Endodermal cell (in vitro differentiated cells): ENCODE measurements at regions not wholly inside any gene's neighbourhood (a gene's known extent, or its start where the extent isn't known, plus 50 kb on each side); places are given as distances from the start of the nearest gene placed in this dataset.

Experiments
- DNase-seq: peaks from one replicate; pipeline ENCODE4 v3.0.0-alpha.2; 2017
- H3K27ac ChIP-seq: 2 replicates; pipeline ENCODE4 v1.5.1; 2013; ENCODE audit warnings: mild to moderate bottlenecking, low read depth, low read length, moderate library complexity
- H3K27me3 ChIP-seq: 2 replicates; pipeline ENCODE4 v1.6.1; 2013; ENCODE audit warnings: mild to moderate bottlenecking, low read length, moderate library complexity; ENCODE audit not compliant: insufficient read depth, control insufficient read depth, poor library complexity, severe bottlenecking
- H3K36me3 ChIP-seq: 2 replicates; pipeline ENCODE4 v1.7.0; 2013; ENCODE audit warnings: mild to moderate bottlenecking, low read length, moderate library complexity; ENCODE audit not compliant: control insufficient read depth, insufficient read depth
- H3K4me1 ChIP-seq: one replicate; pipeline ENCODE4 v1.7.0; 2013; ENCODE audit warnings: low read length; ENCODE audit not compliant: control insufficient read depth, insufficient read depth
- H3K4me3 ChIP-seq: 2 replicates; pipeline ENCODE4 v1.5.1; 2013; ENCODE audit warnings: mild to moderate bottlenecking, low read length, moderate library complexity
- H3K9ac ChIP-seq: 2 replicates; pipeline ENCODE4 v1.6.1; 2013; ENCODE audit warnings: mild to moderate bottlenecking, low read length, moderate library complexity; ENCODE audit not compliant: poor library complexity, severe bottlenecking; ENCODE audit errors: extremely low read depth
- H3K9me3 ChIP-seq: 2 replicates; pipeline ENCODE4 v1.6.1; 2013; ENCODE audit warnings: mild to moderate bottlenecking, low read length, moderate library complexity; ENCODE audit not compliant: control insufficient read depth
- H3K27ac Mint-ChIP-seq: 2 replicates; pipeline ENCODE4 v1.8.0; 2020; ENCODE audit warnings: mixed read lengths
- H3K27me3 Mint-ChIP-seq: 2 replicates; pipeline ENCODE4 v1.8.0; 2021; ENCODE audit warnings: mild to moderate bottlenecking, mixed read lengths; ENCODE audit not compliant: insufficient read depth
- H3K36me3 Mint-ChIP-seq: 2 replicates; pipeline ENCODE4 v1.8.0; 2020; ENCODE audit warnings: low read depth, mixed read lengths
- H3K4me1 Mint-ChIP-seq: 2 replicates; pipeline ENCODE4 v1.8.0; 2020; ENCODE audit warnings: mixed read lengths
- H3K4me3 Mint-ChIP-seq: 2 replicates; pipeline ENCODE4 v1.8.0; 2020; ENCODE audit warnings: mild to moderate bottlenecking, moderate library complexity, mixed read lengths
- H3K9me3 Mint-ChIP-seq: 2 replicates; pipeline ENCODE4 v1.8.0; 2020; ENCODE audit warnings: mild to moderate bottlenecking, mixed read lengths
- WGBS, 2 experiments: methylation state at CpG; one replicate each; pipeline versions ENCODE4 v1.1.5 to v1.1.7; 2013; ENCODE audit warnings: missing lambda C conversion rate in 2 of 2, mixed read lengths in 1 of 2; ENCODE audit not compliant: insufficient coverage in 1 of 2, insufficient read length in 1 of 2; 5-methylcytosine and 5-hydroxymethylcytosine counted together
- TF ChIP-seq, protein P1 (sequence below): fragments of 200-600 bp; sonication (generic); conservative IDR thresholded peaks from 2 replicates; pipeline ENCODE4 v1.5.0; 2021; ENCODE audit warnings: antibody characterized with exemption, mild to moderate bottlenecking

DNA sequence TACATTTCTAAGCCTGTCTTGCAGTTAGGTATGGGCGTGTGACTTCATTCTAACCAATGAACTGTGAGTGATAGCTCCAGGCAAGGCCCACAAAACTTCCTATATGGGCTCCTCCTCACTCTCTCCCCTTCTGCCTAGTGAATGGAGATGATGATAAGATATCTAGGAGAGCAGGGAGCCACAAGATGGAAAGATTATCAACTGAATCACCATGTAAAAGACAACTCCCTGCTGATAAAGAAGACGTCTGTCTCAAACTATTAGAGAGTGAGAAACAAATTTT is 237.1 kb downstream of the GPD2 start:
- Histone ChIP-seq H3K9me3 (peaks cover 6% of the 10 kb centered on the region), H3K4me1 (peaks cover 5% of the 10 kb centered on the region), H3K4me3 (peak overlapping the region; percentile 43), H3K9ac (no peak overlapping the region), H3K27ac (no peak overlapping the region), H3K27me3 (no peaks in the 10 kb centered on the region), H3K36me3 (no peaks in the 10 kb centered on the region)
- Mint-ChIP-seq H3K9me3 (peaks cover 10% of the 10 kb centered on the region), H3K4me3 (no peak overlapping the region), H3K4me1 (peaks cover 31% of the 10 kb centered on the region), H3K27ac (peak overlapping the region; percentile 19), H3K36me3 (peaks cover 5% of the 10 kb centered on the region), H3K27me3 (no peaks in the 10 kb centered on the region)
- TF ChIP-seq, protein P1, sequence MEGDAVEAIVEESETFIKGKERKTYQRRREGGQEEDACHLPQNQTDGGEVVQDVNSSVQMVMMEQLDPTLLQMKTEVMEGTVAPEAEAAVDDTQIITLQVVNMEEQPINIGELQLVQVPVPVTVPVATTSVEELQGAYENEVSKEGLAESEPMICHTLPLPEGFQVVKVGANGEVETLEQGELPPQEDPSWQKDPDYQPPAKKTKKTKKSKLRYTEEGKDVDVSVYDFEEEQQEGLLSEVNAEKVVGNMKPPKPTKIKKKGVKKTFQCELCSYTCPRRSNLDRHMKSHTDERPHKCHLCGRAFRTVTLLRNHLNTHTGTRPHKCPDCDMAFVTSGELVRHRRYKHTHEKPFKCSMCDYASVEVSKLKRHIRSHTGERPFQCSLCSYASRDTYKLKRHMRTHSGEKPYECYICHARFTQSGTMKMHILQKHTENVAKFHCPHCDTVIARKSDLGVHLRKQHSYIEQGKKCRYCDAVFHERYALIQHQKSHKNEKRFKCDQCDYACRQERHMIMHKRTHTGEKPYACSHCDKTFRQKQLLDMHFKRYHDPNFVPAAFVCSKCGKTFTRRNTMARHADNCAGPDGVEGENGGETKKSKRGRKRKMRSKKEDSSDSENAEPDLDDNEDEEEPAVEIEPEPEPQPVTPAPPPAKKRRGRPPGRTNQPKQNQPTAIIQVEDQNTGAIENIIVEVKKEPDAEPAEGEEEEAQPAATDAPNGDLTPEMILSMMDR = no peak
- 71% methylated on average over 1 of the region's 2 CpGs; no CpG with 5 or more reads in 1 of the 2 experiments for WGBS, 2 experiments
- no peak for DNase-seq

DNA sequence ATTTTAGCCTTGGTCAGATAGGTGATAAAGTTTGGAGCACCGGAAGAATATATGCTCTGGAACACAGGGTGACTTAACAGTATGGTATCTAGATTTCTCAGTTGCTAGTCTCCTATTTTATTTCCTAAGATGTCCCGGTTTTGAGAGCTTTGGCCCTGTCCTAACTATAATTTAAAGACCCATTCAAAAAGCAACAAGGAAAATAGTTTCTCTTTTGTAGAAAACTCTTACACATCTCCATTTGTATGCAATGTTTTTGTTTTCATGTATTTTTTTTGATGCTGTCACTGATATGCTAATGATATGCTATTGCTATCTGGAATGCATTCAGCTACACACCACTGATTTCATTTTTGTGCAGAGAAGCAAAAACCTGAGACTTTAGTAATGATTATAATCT is 237.8 kb downstream of the GPD2 start:
- H3K4me1 Mint-ChIP-seq = peaks cover 31% of the 10 kb centered on the region
- WGBS, 2 experiments = 86% methylated on average over 2 of the region's 2 CpGs; no CpG with 5 or more reads in 1 of the 2 experiments

GRCh38 chr2:156675896-156676295 is 239.7 kb downstream of the GPD2 start:
- Histone ChIP-seq H3K4me1 (peaks cover 5% of the 10 kb centered on the region), H3K9ac (no peak overlapping the region), H3K9me3 (peaks cover 6% of the 10 kb centered on the region), H3K27ac (no peak overlapping the region), H3K36me3 (no peaks in the 10 kb centered on the region), H3K4me3 (no peak overlapping the region), H3K27me3 (no peaks in the 10 kb centered on the region)
- H3K4me1 Mint-ChIP-seq = peaks cover 29% of the 10 kb centered on the region
- TF ChIP-seq, protein P1 = no peak
- H3K27ac Mint-ChIP-seq = no peak overlapping the region
- no peaks in the 10 kb centered on the region for H3K27me3 Mint-ChIP-seq
- no peak overlapping the region for H3K4me3 Mint-ChIP-seq
- WGBS, 2 experiments = 97 to 100% methylated on average over 1 to 3 of the region's 3 CpGs
- H3K9me3 Mint-ChIP-seq = no peaks in the 10 kb centered on the region
- no peaks in the 10 kb centered on the region for H3K36me3 Mint-ChIP-seq
- no peak for DNase-seq

More for the DNA sequence above, 237.8 kb downstream of the GPD2 start:
- Mint-ChIP-seq H3K27ac (no peak overlapping the region), H3K4me3 (no peak overlapping the region), H3K27me3 (no peaks in the 10 kb centered on the region), H3K36me3 (no peaks in the 10 kb centered on the region), H3K9me3 (peaks cover 4% of the 10 kb centered on the region)
- Histone ChIP-seq H3K9me3 (no peaks in the 10 kb centered on the region), H3K27me3 (no peaks in the 10 kb centered on the region), H3K9ac (no peak overlapping the region), H3K36me3 (no peaks in the 10 kb centered on the region), H3K4me3 (no peak overlapping the region), H3K4me1 (peaks cover 5% of the 10 kb centered on the region), H3K27ac (no peak overlapping the region)
- DNase-seq = no peak
- TF ChIP-seq, protein P1 = no peak
